Caco-2 (cell line): ENCODE measurements at regions not wholly inside any gene's neighbourhood (a gene's known extent, or its start where the extent isn't known, plus 50 kb on each side); places are given as distances from the start of the nearest gene placed in this dataset.

Experiments used
- BruUV-seq: library from RNA; stranded (reverse); fragments of 400-500 nt; replicated peaks from 2 replicates; lab custom pipeline; 2021; lab: Mats Ljungman, UMichigan
- CTCF ChIA-PET: fragments of 300-600 bp; sonication (Branson Sonifier 250); formaldehyde crosslinking; loops from one replicate; lab custom pipeline; 2022; ENCODE audit warnings: antibody characterized with exemption; lab: Charles Lee
- POLR2A ChIA-PET: fragments of 300-600 bp; sonication (Branson Sonifier 250); formaldehyde crosslinking; loops from one replicate; lab custom pipeline; 2022; ENCODE audit warnings: antibody characterized with exemption; lab: Charles Lee
- DNase-seq, 2 experiments: peaks; one replicate each; pipeline versions ENCODE4 v3.0.0 to v3.0.0-alpha.2; 2020 to 2022
- H3K27me3 ChIP-seq: replicated peaks from 2 replicates; pipeline ENCODE4 v1.6.0; 2011; ENCODE audit warnings: low read length; ENCODE audit not compliant: control insufficient read depth, insufficient read depth
- H3K36me3 ChIP-seq: 2 replicates; pipeline ENCODE4 v1.5.1; 2011; ENCODE audit warnings: low read length; ENCODE audit not compliant: control insufficient read depth, insufficient read depth
- H3K4me1 ChIP-seq: fragments of 250-450 bp; sonication (Bioruptor Pico); 2 replicates; pipeline ENCODE4 v1.5.1; 2020; ENCODE audit warnings: mild to moderate bottlenecking
- H3K4me3 ChIP-seq: 2 replicates; pipeline ENCODE4 v1.5.1; 2011; ENCODE audit warnings: low read depth, mild to moderate bottlenecking, control low read depth, low read length
- H3K9me3 ChIP-seq: fragments of 250-450 bp; sonication (Bioruptor Pico); 2 replicates; pipeline ENCODE4 v1.5.1; 2020; ENCODE audit warnings: mild to moderate bottlenecking, moderate library complexity
- H3K27ac Mint-ChIP-seq: one replicate; pipeline ENCODE4 v1.8.0; 2022; ENCODE audit warnings: mixed read lengths; ENCODE audit not compliant: unreplicated experiment
- H3K27me3 Mint-ChIP-seq: one replicate; pipeline ENCODE4 v1.8.0; 2022; ENCODE audit warnings: mixed read lengths; ENCODE audit not compliant: insufficient read depth, unreplicated experiment
- H3K36me3 Mint-ChIP-seq: one replicate; pipeline ENCODE4 v1.8.0; 2022; ENCODE audit warnings: mild to moderate bottlenecking, mixed read lengths; ENCODE audit not compliant: insufficient read depth, unreplicated experiment
- H3K4me1 Mint-ChIP-seq: one replicate; pipeline ENCODE4 v1.8.0; 2022; ENCODE audit warnings: low read depth, mixed read lengths; ENCODE audit not compliant: unreplicated experiment
- H3K4me3 Mint-ChIP-seq: one replicate; pipeline ENCODE4 v1.8.0; 2022; ENCODE audit warnings: mild to moderate bottlenecking, moderate library complexity, mixed read lengths; ENCODE audit not compliant: unreplicated experiment
- H3K9me3 Mint-ChIP-seq: one replicate; pipeline ENCODE4 v1.8.0; 2022; ENCODE audit warnings: mixed read lengths; ENCODE audit not compliant: unreplicated experiment
- CTCF ChIP-seq, 2 experiments: fragments of 200-600 bp in 1 of 2; IDR thresholded peaks; 1 replicate in 1 of 2; 2 replicates in 1 of 2; pipeline versions ENCODE4 v1.5.1 to v1.8.0; 2011 to 2022; ENCODE audit warnings: antibody characterized with exemption in 1 of 2, control low read depth in 1 of 2, inconsistent platforms in 1 of 2, low read depth in 1 of 2, low read length in 1 of 2, mild to moderate bottlenecking in 1 of 2, moderate library complexity in 1 of 2; ENCODE audit not compliant: insufficient read depth in 1 of 2, severe bottlenecking in 1 of 2, unreplicated experiment in 1 of 2
- intact Hi-C: fragments of 100-400 bp; cut with micrococcal nuclease; formaldehyde crosslinking; loops from one replicate; pipeline ENCODE4 v1.10.0; 2022; ENCODE audit not compliant: unreplicated experiment

- intact Hi-C loops = no loop called here
- no peaks in the 10 kb centered on the region for H3K9me3 Mint-ChIP-seq
- Histone ChIP-seq H3K4me1 (no peaks in the 10 kb centered on the region), H3K9me3 (no peaks in the 10 kb centered on the region), H3K36me3 (no peaks in the 10 kb centered on the region), H3K27me3 (no peaks in the 10 kb centered on the region), H3K4me3 (no peak overlapping the region)
- no peak for TF ChIP-seq CTCF (IDR thresholded peaks at IDR 0.05; ENCODE audit: insufficient read depth in 1 of 2, low read depth in 1 of 2, low read length in 1 of 2, severe bottlenecking in 1 of 2, unreplicated experiment in 1 of 2)
- H3K27me3 Mint-ChIP-seq = peaks cover 15% of the 10 kb centered on the region
- no peaks in the 10 kb centered on the region for H3K4me1 Mint-ChIP-seq
- ChIA-PET POLR2A (no interaction called here), CTCF (no interaction called here)
- DNase-seq = no peak
- no TSS peak for BruUV-seq
- H3K27ac Mint-ChIP-seq = no peak overlapping the region
- H3K36me3 Mint-ChIP-seq = no peaks in the 10 kb centered on the region
- H3K4me3 Mint-ChIP-seq = no peak overlapping the region
Measured at GRCh38 chr5:158607088-158607487, 492.6 kb downstream of the EBF1 start.

- Mint-ChIP-seq H3K36me3 (no peaks in the 10 kb centered on the region), H3K9me3 (no peaks in the 10 kb centered on the region), H3K27ac (no peak overlapping the region), H3K27me3 (peaks cover 21% of the 10 kb centered on the region), H3K4me3 (no peak overlapping the region), H3K4me1 (no peaks in the 10 kb centered on the region)
- ChIA-PET POLR2A (no interaction called here), CTCF (no interaction called here)
- intact Hi-C loops = no loop called here
- no peak for TF ChIP-seq CTCF (IDR thresholded peaks at IDR 0.05; ENCODE audit: insufficient read depth in 1 of 2, low read depth in 1 of 2, low read length in 1 of 2, severe bottlenecking in 1 of 2, unreplicated experiment in 1 of 2)
- Histone ChIP-seq H3K4me1 (no peaks in the 10 kb centered on the region), H3K27me3 (no peaks in the 10 kb centered on the region), H3K9me3 (no peaks in the 10 kb centered on the region), H3K4me3 (no peak overlapping the region), H3K36me3 (no peaks in the 10 kb centered on the region)
- no peak for DNase-seq
- BruUV-seq = no TSS peak
Measured at GRCh38 chr5:158606233-158606632, 493.5 kb downstream of the EBF1 start.

- H3K27ac Mint-ChIP-seq = no peak overlapping the region
- ChIA-PET CTCF (no interaction called here), POLR2A (no interaction called here)
- BruUV-seq = no TSS peak
- H3K27me3 ChIP-seq = no peaks in the 10 kb centered on the region
- H3K4me3 Mint-ChIP-seq = no peak overlapping the region
- no peaks in the 10 kb centered on the region for H3K9me3 Mint-ChIP-seq
- intact Hi-C loops = no loop called here
- H3K4me1 ChIP-seq = no peaks in the 10 kb centered on the region
- H3K4me1 Mint-ChIP-seq = no peaks in the 10 kb centered on the region
- TF ChIP-seq CTCF (IDR thresholded peaks at IDR 0.05; ENCODE audit: insufficient read depth in 1 of 2, low read depth in 1 of 2, low read length in 1 of 2, severe bottlenecking in 1 of 2, unreplicated experiment in 1 of 2) = no peak
- no peaks in the 10 kb centered on the region for H3K9me3 ChIP-seq
- H3K27me3 Mint-ChIP-seq = peaks cover 18% of the 10 kb centered on the region
- DNase-seq = no peak
- H3K36me3 Mint-ChIP-seq = no peaks in the 10 kb centered on the region
- H3K36me3 ChIP-seq = no peaks in the 10 kb centered on the region
- no peak overlapping the region for H3K4me3 ChIP-seq
Measured at GRCh38 chr5:158602981-158603380, 496.7 kb downstream of the EBF1 start.
